ENCODE measurements at regions not wholly inside any gene's neighbourhood (a gene's known extent, or its start where the extent isn't known, plus 50 kb on each side); places are given as distances from the start of the nearest gene placed in this dataset.
A peak's percentile ranks its signal among the peaks of the same experiment; 100 is the strongest.
"Not testable (repeated sequence)": the region's sequence is repeated elsewhere in the genome, so short reads cannot be mapped to it uniquely, and the experiment has no call there.

- peak; percentile 71 for DNase-seq (ENCODE audit: low read depth)
Observed at GRCh38 chr12:13347241-13348043, 150.9 kb downstream of the EMP1 start.

DNA sequence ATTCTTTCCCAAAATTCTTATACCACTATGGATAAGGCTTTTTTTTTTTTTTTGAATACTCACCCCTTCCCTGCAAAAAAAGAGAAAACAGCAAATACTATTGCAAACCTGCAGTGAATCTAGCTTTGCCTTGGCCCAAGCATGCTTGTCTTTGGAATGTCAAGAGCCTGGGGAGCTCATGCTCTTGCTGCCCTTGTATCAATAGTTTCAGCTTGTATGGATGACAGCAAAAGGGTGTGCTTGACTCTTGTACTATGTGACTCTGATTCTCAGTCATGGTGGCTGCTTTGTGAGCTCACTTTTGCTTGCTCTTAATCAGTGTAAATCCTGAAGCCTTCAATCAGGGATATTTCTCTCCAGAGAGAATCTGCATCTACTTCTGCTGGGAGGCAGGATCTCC lies 149.2 kb downstream of the EMP1 start:
- no peak for DNase-seq (ENCODE audit: low read depth)

DNA sequence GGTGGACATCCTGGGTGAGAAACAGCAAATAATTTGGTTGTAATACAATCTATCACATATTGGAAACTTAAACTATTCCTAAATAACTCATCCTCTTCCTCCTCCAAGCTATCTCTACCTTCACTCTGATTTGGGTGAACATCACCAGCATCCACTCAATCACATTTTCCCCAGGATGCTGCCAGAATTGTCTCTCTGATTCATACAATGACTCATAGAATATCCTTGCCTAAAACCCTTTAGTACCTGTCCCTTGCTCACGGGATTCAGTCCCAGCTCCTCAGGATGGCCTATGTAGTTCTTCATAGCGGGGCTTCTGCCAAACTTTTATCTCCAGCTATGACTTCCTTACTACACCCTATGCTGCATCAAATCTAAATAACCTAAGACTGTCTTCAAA lies 146.8 kb downstream of the EMP1 start:
- DNase-seq (ENCODE audit: low read depth) = no peak

GRCh38 chr12:13342971-13343370 lies 146.4 kb downstream of the EMP1 start:
- no peak for DNase-seq (ENCODE audit: low read depth)

DNA sequence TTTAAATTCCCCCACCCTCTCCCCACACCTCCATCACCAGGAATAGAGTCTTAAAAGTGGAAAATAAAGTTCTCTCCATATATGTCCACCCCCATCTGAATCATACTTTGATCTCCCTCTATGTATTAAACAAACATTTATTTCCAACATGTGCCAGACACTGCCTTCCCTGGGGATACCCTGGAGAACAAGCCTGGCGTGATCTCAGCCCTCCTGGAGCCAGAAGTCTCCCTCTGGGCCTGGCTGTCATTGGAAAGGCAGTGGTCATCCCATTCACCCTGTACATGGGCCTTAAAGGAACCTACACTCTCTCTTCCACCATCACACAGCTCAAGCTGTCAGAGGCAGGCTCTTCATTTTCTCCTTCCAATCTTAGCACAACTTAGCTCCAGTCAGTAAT lies 143.6 kb downstream of the EMP1 start:
- DNase-seq (ENCODE audit: low read depth) = no peak

- no peak for DNase-seq (ENCODE audit: low read depth)
Observed at GRCh38 chr12:13339538-13339937, 143.0 kb downstream of the EMP1 start.

DNA sequence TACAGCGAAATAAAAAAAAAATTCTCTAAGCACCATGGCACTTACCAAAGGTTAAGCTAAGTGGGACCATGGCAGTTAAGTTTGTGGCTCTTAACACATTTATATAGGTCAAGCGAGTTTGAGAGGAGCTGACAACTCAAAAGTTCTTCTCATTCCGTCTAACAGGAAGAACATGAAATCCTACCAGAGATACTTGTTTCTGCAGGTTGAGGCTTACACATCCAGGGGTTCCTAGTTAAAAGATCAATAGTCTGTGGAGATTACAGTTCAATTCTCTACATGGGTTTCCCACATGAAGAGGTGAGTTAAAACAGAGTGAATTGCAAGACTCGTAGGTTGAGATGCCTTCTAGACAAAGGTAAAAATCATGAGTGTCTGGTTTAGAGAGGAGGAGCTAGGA lies 142.6 kb downstream of the EMP1 start:
- DNase-seq (ENCODE audit: low read depth) = no peak

DNA sequence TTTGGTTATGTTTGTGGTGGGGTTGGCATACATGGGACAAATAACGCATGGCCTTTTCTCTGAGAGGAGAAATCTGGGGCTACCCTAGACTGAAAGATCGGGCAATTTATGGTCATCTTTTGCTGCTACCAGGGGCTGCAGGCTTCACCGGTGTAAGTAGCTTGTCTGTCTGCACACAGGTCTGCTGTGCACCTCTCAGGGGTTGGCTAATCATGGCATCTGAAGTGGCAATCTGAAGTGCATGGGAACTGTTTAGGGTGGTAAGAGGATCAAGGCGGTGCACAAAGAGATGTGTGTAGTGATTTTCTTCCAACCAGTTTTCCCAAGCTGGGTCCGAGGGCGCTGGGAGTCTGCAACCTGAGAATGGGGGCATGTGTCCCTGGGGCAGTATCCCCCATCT lies 141.3 kb downstream of the EMP1 start:
- no peak for DNase-seq (ENCODE audit: low read depth)

DNA sequence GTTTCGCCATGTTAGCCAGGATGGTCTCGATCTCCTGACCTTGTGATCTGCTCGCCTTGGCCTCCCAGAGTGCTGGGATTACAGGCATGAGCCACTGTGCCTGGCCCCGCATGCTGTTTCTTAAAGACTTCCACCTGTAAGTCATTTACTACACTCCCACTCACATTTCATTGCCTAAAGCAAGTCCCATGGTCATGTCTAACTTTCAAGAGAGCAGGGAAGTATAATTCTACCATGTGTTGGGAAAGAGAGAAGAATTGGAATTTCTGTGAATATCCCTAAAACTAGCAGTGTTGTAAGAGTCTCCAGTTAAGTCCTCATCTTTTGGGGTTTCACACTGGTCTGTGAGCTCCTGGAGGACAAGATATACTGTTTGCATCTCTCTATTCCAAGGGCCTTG lies 139.7 kb downstream of the EMP1 start:
- DNase-seq (ENCODE audit: low read depth) = no peak

- DNase-seq (ENCODE audit: low read depth) = no peak
Observed at GRCh38 chr12:13328535-13328934, 132.0 kb downstream of the EMP1 start.

DNA sequence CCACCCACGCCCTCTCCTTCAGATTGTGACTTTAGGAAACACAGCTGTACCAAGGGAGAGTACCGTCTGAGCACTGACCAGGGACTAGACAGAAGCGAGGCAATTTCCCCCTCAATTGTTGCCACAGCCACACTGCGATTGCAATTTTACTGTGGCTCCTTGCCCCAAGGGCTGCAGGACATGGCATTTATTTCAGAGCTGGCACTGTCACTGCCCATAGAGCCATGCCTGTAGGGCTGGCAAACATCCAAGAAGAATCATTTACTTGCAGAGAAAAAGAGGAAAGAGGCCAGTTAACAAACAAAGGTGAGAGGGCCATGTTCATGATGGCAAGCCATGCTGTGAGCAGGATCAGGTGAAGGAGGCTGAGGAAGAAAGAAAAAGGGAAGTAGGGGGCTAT lies 129.6 kb downstream of the EMP1 start:
- DNase-seq (ENCODE audit: low read depth) = no peak

DNA sequence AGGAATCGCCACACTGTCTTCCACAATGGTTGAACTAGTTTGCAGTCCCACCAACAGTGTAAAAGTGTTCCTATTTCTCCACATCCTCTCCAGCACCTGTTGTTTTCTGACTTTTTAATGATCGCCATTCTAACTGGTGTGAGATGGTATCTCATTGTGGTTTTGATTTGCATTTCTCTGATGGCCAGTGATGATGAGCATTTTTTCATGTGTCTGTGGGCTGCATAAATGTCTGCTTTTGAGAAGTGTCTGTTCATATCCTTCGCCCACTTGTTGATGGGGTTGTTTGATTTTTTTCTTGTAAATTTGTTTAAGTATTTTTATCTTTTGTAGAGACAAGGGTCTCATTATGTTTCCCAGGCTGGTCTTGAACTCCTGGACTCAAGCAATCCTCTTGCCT lies 128.5 kb downstream of the EMP1 start:
- DNase-seq (ENCODE audit: low read depth) = not testable (repeated sequence)

DNA sequence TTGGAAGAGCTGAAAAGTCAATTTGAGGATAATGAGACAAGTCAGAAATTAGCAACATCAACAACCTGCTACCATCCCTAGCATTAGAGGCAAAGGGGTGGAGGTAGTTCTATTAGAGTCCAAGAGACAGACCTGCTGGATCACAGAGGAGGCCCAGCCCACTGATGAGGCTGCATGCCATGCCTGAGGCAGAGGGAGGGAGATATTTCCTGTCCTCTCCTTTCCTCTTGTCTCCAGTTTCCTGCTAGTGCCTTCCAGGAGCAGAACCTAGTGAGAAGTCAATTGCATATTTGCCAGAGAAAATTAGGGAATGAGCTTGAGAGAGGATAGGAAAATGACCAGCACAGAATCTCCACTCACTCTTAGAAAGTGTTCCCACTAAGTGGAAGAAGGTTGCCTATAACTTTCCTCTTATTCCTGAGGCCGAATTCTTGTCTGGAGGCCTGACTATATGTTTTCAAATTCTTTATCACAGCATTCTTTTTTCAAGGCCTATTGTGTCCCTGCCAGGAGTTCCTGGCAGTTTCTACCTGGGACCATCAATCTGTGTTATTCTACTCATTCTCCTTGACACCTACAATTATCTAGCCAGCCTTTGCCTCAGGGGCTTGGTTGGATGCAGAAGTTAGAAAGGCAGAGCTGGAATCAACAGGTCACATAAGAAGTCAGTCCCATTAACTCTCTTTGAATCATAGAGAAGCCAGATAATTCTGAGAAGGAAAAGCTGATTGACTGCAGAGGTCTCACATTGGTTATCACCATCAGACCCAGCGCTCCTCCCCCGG lies 121.9 kb downstream of the EMP1 start:
- DNase-seq (ENCODE audit: low read depth) = no peak

- DNase-seq (ENCODE audit: low read depth) = no peak
Observed at GRCh38 chr12:13316587-13317246, 120.2 kb downstream of the EMP1 start.

DNA sequence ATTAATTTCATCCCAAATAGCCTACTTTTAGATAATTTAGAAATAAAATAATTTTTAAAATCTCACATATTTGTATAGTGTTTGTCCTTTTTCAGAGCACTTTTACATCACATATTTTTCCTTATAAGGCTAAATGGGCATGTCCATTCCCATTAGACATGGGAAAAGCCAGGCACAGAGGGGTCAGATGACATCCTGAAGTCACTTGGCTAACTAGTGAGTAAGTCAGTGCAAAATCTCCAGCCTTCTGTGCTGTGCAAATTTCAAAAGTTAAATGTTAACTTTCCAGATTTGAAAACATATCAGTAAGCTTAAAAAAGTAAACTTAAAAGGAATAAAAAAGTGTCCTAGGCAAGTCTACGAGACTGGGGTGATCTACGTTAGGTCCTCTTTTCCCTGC lies 117.4 kb downstream of the EMP1 start:
- no peak for DNase-seq (ENCODE audit: low read depth)

DNA sequence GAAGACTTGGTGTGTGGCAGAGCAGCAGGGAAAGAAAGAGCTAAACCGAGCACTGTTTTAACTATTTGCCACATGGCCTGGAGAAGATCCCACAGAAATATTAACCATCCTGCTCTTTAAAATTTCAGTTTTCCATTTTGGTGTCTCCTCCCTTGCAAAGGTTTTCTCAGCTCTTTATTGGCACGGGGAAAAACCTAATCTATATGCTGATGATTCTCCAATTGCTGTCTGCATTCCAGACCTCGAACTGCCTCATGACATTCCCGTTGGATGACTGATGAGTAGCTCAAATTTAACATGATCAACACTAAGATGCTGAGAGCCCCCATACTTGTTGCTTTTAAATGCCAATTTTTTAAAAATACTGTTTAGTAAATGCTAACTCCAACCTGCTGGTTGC lies 115.0 kb downstream of the EMP1 start:
- DNase-seq (ENCODE audit: low read depth) = no peak

DNA sequence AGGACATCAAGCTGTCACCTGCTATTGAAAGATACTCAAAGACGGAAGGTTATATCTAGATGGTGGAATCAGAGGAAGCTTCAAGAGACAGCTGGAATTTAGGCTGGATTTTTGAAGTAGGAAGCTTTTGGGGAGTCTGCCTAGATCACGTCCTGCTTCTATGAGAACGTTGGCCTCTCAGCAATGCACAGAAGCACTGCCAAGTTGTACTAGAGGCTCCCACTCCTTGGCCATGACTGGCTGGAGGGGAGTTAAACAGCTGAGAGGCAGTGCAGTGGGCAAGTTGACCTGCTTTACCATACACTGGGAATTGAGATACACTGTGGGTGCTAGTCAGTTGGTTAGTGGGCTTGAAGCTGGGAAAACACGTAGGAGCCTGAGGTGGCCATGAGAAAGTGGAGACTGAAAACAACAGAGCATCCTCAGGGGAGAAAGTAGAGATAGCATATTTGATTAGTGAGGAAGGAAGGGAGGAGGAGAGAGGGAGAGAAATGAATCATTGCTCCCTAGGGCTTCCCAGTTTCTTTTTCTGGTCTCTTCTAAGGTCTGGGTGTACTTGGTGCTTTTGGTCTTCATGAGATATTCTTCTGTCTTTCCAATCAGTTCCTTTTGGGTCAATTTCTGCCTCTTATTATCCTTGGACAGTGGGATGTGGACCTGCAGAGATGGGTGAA lies 110.8 kb downstream of the EMP1 start:
- DNase-seq (ENCODE audit: low read depth) = no peak

DNA sequence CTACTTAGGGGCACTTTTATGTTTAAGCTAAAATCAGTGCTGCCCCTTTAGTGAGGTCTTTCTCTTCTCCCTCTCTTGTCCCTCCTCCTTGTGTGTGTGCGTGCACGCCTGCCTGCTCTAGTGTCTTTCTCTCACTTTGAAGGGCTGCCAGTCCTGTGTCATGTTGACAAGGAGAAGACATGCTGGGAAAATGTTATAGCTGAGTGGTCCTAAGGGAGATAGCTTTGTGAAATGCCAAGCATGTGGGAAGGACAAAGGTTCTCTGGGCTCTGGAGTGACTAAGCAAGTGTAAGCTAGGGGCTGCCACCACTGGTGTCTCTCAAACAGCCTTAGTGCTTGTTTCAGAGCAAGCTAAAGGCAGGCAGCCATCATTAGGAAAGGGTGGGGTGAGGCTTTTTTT lies 108.4 kb downstream of the EMP1 start:
- no peak for DNase-seq (ENCODE audit: low read depth)

- DNase-seq (ENCODE audit: low read depth) = no peak
Observed at GRCh38 chr12:13299457-13299856, 102.9 kb downstream of the EMP1 start.

DNA sequence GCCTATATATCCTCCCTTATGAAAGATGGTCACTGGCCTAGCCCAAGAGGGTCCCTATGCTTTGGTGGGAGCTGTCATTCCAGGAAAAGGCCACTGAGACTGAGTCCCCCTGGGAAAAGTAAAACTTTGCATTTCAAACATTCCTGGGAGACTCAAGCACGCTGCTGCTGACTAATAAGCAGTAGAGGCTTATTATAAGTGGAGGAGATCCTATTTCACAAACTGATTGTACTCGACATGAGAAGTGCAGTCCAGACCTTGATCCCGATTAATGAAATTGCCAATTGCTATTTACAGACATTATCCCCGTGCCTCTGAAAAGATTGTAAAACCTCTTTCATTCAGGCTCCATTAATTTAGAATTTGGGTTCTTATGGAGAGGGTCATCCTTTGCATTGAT lies 96.6 kb downstream of the EMP1 start:
- DNase-seq (ENCODE audit: low read depth) = no peak

- DNase-seq (ENCODE audit: low read depth) = no peak
Observed at GRCh38 chr12:13289653-13290289, 93.2 kb downstream of the EMP1 start.

Data from GM04504 (cell line).